ENCODE measurements at regions not wholly inside any gene's neighbourhood (a gene's known extent, or its start where the extent isn't known, plus 50 kb on each side); places are given as distances from the start of the nearest gene placed in this dataset.
A peak's percentile ranks its signal among the peaks of the same experiment; 100 is the strongest.

DNA sequence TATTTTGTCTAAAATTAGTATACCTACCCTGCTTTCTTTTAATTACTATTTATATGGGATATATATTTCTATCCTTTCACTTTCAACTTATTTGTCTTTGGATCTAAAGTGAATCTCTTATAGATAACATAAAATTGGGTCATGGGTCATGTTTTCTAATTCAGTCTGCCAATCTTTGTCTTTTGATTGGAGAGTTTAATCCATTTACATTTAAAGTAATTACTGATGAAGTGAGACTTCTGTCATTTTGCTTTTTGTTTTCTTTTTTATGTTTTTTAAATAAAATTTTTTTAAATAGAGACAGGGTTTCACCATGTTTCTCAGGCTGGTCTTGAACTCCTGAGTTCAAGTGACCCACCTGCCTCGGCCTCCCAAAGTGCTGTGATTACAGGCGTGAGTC is 50.5 kb upstream of the PRDM1 start:
- DNase-seq: no peak

DNA sequence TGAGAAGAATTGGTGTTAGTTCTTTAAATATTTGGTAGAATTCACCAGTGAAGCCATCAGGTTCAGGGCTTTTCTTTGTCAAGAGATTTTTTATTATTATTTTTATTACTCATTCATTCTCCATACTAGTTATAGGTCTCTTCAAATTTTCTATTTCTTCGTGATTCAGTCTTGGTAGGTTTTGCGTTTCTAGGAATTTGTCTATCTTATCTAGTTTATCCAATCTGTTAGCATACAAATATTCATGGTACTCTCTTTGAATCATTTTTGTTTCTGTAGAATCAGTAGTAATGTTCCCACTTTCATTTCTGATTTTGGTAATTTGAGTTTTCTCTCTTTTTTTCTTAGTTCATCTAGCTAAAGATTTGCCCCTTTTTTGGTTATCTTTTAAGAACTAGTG is 52.3 kb upstream of the PRDM1 start:
- no peak for DNase-seq

DNA sequence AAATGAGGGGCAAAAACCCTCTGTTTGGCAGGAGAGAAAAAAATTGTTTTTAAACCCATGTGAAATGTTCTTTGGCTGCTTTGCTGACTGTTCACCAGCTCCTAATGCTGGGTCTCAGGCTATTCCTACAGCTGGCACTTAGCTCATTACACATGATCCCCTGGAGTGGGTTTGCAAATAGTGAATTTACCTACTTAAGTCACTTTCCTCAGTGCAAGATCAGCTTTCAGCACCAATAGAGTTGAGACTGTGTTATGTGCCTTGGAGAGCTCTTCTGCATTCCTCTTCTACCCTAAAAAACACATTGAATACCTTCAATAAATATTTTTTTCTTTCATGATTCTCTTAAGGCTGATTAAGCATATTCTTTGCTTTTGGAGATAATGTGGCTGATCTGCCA is 58.4 kb upstream of the PRDM1 start:
- peak in 1 of 4 experiments; percentile 7 for DNase-seq

DNA sequence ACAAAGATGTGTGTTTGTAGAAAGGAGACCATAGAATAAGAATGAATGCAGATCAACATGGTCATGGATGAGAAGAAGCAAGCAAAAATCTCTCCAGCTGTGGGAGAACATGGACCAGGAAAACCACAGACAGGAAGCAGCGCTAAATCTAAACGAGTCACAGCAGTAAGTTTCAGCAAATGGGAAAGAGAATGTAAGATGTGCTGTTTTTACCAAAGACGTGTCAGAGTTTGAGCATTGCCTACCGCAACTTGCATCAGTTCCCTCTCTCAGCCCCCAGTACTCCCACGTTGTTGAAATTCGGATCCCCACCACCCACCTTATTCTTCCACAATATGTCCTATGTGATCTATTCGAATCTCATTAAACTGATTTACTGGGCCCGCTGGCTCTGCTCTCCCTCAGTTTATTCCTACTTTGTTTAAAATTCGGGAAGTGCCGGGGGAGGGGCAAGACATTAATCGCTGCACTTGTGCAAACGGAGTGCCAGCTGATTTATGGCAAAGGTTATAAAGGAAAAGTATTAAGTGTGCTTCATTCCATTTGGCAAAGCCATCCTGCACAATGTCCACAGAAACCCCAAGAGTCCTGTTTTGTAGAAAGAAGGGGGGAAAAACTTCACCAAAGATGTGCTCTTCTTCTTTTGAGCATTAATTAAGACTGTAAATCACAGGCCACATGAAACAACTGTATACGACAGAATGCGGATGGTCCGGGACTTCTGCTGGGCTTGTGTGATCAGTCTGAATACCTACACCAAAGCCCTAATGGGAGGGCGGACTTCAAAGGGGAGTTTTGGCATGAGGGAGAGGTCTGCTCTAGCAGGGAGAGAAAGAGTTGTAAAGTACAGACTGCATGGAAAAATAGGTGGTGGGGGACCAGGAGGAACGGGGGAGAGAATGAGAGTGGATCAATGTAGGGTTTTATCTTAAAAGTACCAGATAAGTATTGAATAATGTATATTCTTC is 59.1 kb upstream of the PRDM1 start:
- peak; percentile 12 to 83 (median 55) for DNase-seq

DNA sequence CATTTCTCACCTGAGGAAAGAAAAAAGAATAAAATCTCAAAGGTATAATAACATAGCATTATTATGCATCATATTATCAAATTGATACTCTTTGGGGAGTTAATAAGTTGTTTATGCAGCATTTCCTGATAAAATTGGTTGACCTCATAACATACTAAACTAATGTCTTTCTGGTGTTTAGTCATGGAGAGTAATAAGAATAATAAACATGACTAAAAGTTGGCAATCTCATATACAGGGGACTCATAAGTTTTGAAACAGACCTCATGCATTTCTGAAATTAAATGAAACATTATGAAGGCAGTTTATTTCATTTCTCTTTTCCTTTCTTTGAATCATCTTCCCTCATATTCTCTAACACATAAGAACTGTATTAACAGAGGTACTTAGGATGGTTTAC is 60.5 kb upstream of the PRDM1 start:
- DNase-seq: no peak

DNA sequence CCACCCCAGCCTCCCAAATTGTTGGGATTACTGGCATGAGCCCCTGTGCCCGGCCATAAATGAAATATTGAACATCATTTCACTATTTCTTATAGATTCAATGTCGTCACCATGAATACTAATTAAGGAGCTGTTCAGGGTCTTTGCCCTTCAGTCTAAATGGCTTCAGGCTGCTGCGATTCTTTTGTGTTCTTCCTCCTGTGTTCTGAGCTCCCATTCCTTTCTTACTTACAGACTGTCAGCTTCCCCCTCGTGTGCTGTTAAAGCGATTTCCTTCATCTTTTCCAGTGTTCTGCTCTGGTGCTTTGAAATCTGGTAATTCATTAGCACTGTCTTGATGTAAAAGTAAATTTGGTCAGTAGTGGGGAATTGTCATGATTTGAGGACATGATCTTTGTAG is 63.3 kb upstream of the PRDM1 start:
- DNase-seq: no peak

DNA sequence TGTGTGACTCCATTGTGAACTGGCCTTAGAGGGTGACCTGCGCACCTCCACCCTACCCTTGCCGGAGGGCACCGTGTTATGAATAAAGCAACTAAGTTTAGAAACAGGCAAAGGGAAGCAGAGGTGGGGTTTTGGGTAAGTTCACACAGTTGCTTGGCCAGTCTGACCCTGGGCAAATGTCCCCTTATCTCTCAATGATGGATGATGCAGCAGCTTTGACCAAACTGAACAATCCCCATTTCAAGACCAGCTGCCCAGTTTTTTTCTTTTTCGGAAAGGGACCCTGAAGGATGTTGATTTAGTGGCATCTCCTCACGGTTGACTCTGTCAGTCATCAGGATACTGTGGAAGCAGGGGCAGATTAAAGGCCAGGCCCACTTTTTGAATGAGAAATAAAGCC is 68.7 kb upstream of the PRDM1 start:
- DNase-seq: no peak

DNA sequence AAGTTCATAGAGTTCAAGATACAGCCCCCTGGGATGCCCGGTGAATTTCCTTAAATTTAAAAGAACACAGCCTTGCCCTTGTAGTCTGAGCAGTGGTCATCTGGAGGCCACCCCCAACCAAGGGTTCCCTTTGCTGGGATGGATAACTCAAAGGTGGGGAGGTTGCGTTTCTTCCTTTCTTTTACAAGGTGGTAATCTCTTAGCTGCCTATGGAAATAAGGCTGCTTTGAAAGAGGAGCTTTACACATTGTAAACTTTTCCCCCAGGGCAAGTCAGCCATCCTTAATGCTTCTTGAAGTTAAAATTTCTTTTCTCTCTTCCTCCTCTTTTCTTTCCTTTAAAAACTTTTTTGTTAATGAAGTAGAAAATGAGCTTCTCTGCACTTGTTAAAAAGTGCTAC is 71.2 kb upstream of the PRDM1 start:
- DNase-seq: no peak

DNA sequence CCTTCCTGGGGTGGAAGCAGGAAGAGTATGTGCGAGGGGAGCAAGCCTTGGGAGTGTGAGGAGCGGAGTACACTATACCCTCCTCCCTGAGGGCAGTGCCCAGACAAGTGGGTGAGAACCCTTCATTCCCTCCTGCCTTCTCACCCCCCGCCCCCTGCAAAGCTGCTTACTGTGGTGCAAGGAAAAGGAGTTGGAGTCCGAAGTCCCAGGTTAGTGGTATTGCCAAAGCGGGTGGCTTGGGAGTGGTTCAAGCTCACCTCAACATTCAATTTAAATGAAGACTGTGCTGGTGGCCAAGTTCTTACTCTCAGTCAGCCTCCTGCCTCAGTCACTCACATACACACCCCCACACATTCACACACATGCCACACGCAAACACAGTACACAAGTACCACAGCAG is 74.7 kb upstream of the PRDM1 start:
- no peak for DNase-seq

DNA sequence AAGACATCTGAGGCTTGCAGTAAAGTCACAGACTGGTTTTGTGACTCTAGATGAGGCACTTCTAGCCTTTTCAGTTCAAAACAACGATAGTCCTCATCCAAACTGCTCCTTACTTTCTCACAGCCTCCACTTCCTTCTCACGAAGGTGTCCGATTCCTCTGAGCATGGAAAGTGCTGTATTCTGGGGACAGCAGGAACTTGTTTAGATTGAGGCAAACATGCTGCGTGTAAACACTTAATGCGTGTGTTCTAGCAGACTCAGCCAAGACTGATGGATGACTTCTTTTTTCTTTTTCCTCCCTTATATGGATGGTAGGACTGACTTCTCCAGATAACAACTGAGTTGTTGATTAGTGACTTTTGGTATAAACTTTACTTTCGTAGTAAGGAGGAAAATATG is 80.2 kb upstream of the PRDM1 start:
- no peak for DNase-seq

DNA sequence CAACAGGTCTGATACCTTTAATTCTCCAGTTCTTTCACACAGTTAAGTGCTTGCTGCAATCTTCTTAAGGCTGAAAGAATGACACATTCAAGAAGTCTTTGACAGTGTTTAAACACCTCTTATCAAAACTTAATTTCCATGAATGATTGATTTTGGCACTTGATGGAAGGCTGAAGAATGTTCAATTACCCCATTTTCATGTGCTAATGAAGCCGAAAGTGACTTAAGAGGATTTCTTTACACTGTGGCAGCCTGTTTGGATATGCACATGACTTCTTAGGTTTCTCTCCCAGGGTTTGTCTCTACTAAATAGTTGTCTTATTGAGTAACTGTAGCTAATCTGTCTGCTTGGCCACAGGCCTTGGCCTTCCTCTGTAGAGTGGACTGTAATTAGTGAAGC is 81.1 kb upstream of the PRDM1 start:
- DNase-seq: no peak

DNA sequence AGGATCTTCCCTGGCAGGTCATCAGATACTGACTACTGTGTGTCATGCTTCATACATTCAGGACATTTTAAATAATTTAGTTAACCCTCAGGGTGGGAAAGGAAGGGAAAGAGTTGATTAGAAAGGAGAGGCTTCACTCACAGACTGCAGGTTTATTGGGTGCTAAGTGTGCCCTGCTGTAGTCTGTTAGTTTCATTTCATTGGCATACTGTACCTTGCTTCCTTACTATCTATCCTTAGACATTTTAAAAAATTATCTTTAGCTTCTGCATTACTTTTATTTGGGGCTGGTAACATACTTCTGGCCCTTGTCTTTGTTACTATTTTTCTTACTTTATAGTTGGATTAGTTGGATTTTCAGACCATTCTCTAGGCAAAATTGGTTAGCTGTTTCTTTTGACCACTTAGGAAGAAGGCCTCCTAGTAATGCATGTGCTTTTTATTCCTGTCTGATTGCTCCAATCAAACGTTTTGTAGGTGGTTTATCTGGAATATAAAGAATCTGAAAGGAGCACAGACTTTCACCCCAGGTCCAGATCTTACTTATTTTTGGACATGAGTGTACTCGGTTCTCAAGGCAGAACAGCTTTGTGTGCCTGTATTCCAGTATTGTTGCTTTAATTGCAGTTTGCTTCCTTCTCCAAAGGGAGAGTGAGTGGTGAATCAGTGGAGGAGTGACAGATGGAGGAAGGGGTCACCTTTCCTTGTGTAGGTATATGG is 82.7 kb upstream of the PRDM1 start:
- no peak for DNase-seq

DNA sequence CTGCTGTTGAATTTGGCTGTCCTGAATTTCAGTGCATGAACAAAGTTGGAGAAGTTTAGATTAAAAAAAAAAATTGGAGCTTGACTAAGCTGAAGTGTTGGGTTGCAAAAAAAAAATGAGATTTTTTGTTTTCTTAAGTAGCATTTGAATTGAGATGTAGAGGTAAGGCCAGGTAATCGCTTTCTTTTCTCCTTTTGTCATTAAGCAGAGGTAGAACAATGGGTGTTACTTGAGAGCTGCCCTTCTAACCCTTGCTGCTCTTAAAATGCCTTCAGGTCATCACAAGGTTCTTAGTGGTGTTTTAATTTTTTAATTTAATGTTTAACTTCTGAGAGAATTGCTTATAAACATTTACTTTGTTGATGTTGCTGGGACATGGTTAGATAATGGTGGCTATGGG is 84.1 kb upstream of the PRDM1 start:
- no peak for DNase-seq

DNA sequence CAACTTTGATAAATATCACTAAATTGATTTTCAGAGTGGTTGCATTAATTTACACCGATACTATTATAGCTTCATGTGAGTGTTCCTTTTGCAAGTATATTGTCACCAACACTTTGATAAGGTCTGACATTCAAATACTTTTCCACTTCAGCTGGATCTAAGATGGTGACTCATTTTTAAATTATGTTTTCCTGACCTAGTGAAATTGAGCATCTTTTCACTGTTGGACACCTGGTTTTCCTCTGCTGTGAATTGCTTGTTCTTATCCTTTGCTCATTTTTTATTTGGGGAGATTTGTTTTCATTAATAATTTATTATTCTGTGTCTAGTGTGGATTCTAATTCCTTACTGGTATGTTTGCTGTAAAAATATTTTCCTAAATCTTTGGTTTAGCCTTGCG is 85.2 kb upstream of the PRDM1 start:
- no peak for DNase-seq

DNA sequence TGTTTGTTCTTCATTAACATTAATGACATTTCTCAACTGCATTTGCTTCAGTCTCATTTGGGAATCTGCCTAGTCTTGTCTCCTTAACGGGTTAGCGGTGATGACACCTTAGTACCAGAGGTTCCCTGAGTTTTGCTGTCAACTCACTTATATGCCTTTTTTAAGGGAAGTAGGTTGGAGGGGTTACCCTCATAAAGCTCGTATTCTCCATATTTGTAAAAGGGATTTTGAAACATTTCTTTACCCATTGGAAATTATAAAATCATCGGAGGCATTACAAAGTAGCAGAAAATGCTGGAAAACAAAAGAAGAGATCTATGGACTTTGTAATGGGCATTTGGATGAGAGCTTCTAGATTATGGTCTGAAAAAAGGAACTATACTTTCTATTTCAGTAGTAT is 88.7 kb upstream of the PRDM1 start:
- DNase-seq: no peak

DNA sequence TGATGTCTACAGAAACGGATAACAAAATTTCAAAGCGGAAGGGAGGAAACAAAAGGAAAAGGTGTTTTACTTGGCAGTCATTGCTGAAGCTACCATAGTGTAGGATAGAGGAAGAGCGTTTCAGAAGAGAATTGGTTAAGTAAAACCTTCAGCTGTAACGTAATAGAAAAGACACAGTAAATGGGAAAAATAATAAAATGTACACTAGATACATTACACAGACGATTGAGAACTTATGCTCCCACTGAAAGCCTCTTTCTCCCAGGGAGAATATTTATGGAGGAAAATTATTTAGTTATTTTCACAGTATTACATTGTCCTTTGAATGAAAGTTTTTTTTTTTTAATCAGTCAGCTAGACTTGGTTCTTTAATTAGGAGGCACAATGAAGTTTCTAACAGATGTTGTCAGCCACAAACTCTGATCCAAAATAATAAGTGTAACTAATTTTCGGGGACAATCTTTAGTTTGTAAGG is 90.7 kb upstream of the PRDM1 start:
- peak in 2 of 4 experiments; percentile 47 to 55 for DNase-seq

DNA sequence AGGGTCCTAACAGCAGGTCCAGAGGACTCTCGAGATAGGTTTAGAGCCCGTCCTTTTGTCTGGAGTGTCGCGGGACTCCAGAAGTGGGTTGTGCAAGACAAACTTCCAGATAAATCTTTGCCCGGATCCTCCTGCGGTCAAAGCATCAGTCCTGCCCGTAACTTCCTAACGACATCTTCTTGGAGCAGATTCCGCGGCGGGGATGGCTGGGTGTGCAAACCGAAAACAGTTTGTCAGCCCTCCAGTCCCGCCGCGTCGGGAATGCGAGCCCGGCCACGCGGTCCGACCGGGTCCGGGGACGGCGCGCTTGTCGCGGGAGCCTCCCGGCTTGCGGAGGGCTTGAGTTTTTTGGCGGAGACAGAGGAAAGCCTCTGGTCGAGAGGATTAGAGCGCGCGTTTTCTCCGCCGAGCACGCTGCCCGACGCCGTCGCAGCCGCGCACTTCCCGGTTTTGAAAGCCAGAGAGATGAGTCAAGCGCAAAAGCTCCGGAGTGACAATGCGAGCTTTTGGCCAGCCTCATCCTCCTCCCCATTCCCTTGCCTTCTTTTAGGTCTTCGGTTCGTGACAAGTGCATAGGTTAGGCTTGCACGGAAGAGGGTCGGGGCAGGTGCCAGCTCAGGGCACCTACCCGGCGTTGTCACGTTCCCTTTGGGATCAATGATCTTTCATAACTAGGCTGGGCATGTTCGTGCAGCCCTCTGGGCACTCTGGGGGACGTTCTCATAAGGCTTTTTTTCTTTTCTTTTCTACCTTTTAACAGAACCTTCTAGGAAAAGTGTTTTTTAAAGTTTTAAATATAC is 91.3 kb upstream of the PRDM1 start:
- peak; percentile 86 to 93 (median 91) for DNase-seq

DNA sequence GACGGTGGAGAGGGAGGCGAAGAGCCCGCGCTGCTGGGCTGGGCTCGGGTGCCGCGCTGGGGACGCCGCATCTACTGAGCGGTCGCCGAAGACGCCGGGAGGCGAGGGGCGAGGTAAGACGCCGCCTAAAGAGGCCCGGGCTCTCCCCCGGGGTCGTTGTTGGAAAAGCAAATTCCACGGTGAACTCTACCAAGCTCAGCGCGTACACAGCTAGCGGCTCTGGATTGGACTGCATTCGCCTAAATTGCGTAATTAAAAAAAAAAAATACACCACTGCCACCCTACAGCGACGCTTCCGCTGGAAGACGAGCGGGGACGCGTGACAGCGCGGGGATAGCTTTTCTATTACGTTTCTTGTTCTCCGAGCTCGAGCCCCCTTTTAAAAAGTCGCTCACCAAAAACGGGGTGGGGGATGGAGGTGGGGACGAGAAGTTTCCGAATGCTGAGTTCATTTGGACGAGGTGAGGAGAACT is 92.0 kb upstream of the PRDM1 start:
- DNase-seq: peak; percentile 86 to 92 (median 90)

DNA sequence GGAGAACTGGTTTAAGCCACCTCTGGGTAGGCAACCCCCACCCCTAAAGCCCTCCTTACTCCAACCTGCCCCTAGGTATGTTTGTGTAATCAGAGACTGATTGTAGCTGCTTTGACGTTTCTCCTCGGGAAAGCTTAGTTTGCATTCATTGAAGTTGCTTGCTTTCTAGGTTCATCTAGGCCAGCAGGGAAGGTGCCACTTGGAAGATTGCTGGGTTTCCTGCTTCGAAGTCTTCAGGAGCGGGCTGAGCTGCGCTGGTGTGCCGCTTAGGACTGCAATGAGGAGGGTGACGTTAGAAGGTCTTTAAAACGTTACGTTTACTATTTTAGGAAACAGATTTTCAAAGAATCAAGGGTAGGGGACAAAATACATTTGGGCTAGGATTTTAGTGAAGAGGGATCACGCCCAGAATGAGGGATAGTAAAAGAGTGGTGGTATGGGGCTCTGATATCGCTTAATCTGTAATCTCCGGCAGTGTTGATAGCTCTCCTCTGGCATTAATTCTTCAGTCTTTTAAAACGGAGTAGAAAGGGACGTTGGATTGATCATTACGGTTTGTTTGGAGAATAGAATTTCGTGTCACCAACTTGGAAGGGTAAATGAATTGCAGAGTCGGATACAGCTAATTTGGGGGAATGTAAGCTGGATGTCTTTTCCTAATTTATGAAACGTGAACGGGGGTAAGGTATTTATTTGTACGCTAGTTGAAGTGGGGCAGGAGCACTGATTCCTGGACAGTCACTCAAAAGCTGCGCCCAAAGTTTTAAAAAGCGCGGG is 92.6 kb upstream of the PRDM1 start:
- peak; percentile 41 to 63 (median 49) for DNase-seq

DNA sequence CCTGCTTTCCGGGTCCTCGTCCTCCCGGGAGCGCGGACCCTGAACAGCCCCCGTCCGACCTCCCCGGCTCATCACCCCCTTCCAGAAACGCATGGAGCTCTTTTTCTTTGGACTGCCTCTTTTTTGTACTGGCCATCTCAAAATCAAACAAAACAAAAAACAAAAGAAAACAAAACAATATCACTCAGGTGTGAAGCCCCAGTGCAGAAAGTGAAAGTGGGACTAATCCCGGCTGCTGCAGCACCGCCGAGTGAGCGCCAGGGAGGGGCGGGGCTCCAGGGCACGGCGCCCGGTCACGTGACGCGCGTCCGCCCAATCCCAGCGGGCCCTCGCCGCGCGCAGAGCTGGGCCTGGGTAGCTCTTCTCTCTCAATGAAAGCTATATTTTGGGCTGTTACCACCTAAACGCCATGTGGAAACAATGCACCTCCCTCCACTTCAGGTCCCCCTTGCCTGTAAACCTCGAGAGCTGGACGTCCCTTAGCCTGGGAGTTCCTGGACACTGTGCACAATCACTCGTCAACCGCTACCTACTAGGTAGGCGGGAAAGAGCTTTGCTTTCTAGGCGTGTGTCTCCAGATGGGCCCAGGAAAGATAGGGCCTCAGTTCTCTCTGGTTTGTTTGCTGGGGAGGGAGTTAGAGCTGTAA is 93.7 kb upstream of the PRDM1 start:
- peak; percentile 87 to 97 (median 92) for DNase-seq

DNA sequence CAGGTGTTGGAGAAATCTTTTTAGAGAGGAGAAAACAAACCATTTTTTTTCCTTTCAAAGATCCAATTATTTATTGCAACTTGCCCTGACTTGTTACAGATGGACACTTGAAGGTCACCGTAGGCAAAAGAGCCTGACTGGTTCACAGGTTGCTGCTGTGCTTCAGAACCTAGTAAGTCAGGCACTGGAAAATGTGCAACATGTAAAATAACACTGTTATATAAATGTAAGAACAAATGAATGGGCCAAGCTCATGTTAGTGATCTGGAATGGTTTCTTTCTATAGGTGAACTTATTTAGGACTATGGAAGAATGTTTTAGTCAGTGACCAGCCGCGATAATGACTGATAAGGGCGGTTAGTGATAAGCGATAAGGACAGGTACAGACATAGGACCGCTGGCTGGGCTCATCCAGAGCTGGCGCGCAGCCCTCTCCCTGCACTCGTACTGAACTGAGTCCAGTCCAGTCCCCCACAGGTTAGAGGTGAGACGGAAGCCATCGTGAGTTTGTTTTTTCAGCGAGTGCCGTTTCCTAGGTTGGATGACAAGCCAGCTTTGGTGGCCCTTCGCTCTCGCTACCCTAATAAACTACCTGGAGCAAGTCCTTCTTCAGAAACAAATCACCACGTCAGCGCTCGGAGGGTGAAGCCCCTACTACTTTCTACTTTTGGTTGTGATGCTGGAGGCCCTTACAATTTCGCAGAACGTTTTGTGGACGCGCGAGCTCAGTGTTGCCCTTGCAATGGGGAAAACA is 94.4 kb upstream of the PRDM1 start:
- no peak for DNase-seq

Data from suppressor macrophage (primary cell).